Skeletal muscle satellite cell (primary cell): ENCODE measurements at regions not wholly inside any gene's neighbourhood (a gene's known extent, or its start where the extent isn't known, plus 50 kb on each side); places are given as distances from the start of the nearest gene placed in this dataset.

Source experiments
- H3K27me3 ChIP-seq: 2 replicates; pipeline ENCODE4 v1.7.0; 2013; ENCODE audit warnings: low read length; ENCODE audit not compliant: control insufficient read depth, insufficient read depth
- H3K36me3 ChIP-seq: 2 replicates; pipeline ENCODE4 v1.7.0; 2013; ENCODE audit warnings: mild to moderate bottlenecking, control low read depth, low read length; ENCODE audit not compliant: insufficient read depth
- H3K4me1 ChIP-seq: 2 replicates; pipeline ENCODE4 v1.7.0; 2013; ENCODE audit warnings: low read length; ENCODE audit not compliant: control insufficient read depth, insufficient read depth
- H3K4me2 ChIP-seq: 2 replicates; pipeline ENCODE4 v1.7.0; 2013; ENCODE audit warnings: mild to moderate bottlenecking, low read length
- H3K4me3 ChIP-seq: 2 replicates; pipeline ENCODE4 v1.7.0; 2013; ENCODE audit warnings: low read length
- H3K9ac ChIP-seq: 2 replicates; pipeline ENCODE4 v1.7.0; 2013; ENCODE audit warnings: mild to moderate bottlenecking, low read depth, low read length, moderate library complexity
- H3K9me3 ChIP-seq: replicated peaks from 2 replicates; pipeline ENCODE4 v1.7.0; 2013; ENCODE audit warnings: mild to moderate bottlenecking, control low read depth, low read length

- H3K27me3 ChIP-seq: peaks cover 3% of the 10 kb centered on the region
- H3K9me3 ChIP-seq: no peaks in the 10 kb centered on the region
- H3K9ac ChIP-seq: peak overlapping the region; percentile 40
- no peak overlapping the region for H3K4me2 ChIP-seq
- peak overlapping the region; percentile 3 for H3K4me3 ChIP-seq
- H3K36me3 ChIP-seq: no peaks in the 10 kb centered on the region
- H3K4me1 ChIP-seq: peaks cover 34% of the 10 kb centered on the region
These were observed 74.7 kb downstream of the SDC1 start for GRCh38 chr2:20150110-20150706.

- H3K27me3 ChIP-seq: no peaks in the 10 kb centered on the region
These were observed 75.3 kb downstream of the SDC1 start for GRCh38 chr2:20149703-20150030.

GRCh38 chr2:20148923-20149702 is 75.8 kb downstream of the SDC1 start:
- Histone ChIP-seq H3K36me3 (no peaks in the 10 kb centered on the region), H3K9ac (peak overlapping the region; percentile 76), H3K9me3 (no peaks in the 10 kb centered on the region), H3K27me3 (no peaks in the 10 kb centered on the region), H3K4me1 (peaks cover 34% of the 10 kb centered on the region), H3K4me3 (peak overlapping the region; percentile 25), H3K4me2 (peak overlapping the region; percentile 55)

More at GRCh38 chr2:20149703-20150030, 75.3 kb downstream of the SDC1 start:
- Histone ChIP-seq H3K9ac (peak overlapping the region; percentile 40), H3K4me1 (peaks cover 34% of the 10 kb centered on the region), H3K36me3 (no peaks in the 10 kb centered on the region), H3K4me3 (peak overlapping the region; percentile 3), H3K4me2 (peak overlapping the region; percentile 55), H3K9me3 (no peaks in the 10 kb centered on the region)

GRCh38 chr2:20148426-20148922 is 76.5 kb downstream of the SDC1 start:
- Histone ChIP-seq H3K9me3 (no peaks in the 10 kb centered on the region), H3K4me3 (peak overlapping the region; percentile 25), H3K4me1 (peaks cover 34% of the 10 kb centered on the region), H3K36me3 (no peaks in the 10 kb centered on the region), H3K9ac (peak overlapping the region; percentile 76), H3K4me2 (peak overlapping the region; percentile 55), H3K27me3 (no peaks in the 10 kb centered on the region)

GRCh38 chr2:20147351-20147750 is 77.6 kb downstream of the SDC1 start:
- no peaks in the 10 kb centered on the region for H3K36me3 ChIP-seq
- H3K4me3 ChIP-seq: no peak overlapping the region
- H3K9me3 ChIP-seq: no peaks in the 10 kb centered on the region
- no peak overlapping the region for H3K9ac ChIP-seq
- H3K27me3 ChIP-seq: no peaks in the 10 kb centered on the region
- no peak overlapping the region for H3K4me2 ChIP-seq
- peaks cover 34% of the 10 kb centered on the region for H3K4me1 ChIP-seq

- H3K9me3 ChIP-seq: no peaks in the 10 kb centered on the region
- H3K4me3 ChIP-seq: no peak overlapping the region
- no peaks in the 10 kb centered on the region for H3K27me3 ChIP-seq
- no peak overlapping the region for H3K9ac ChIP-seq
- H3K36me3 ChIP-seq: no peaks in the 10 kb centered on the region
- no peak overlapping the region for H3K4me2 ChIP-seq
- peaks cover 40% of the 10 kb centered on the region for H3K4me1 ChIP-seq
These were observed 78.5 kb downstream of the SDC1 start for GRCh38 chr2:20146401-20146800.

- no peaks in the 10 kb centered on the region for H3K27me3 ChIP-seq
- H3K4me3 ChIP-seq: no peak overlapping the region
- H3K4me2 ChIP-seq: no peak overlapping the region
- peaks cover 41% of the 10 kb centered on the region for H3K4me1 ChIP-seq
- H3K36me3 ChIP-seq: no peaks in the 10 kb centered on the region
- H3K9ac ChIP-seq: no peak overlapping the region
- H3K9me3 ChIP-seq: no peaks in the 10 kb centered on the region
These were observed 79.3 kb downstream of the SDC1 start for GRCh38 chr2:20145497-20146193.

- H3K9ac ChIP-seq: no peak overlapping the region
- no peaks in the 10 kb centered on the region for H3K9me3 ChIP-seq
- no peak overlapping the region for H3K4me3 ChIP-seq
- no peaks in the 10 kb centered on the region for H3K36me3 ChIP-seq
- no peaks in the 10 kb centered on the region for H3K27me3 ChIP-seq
- H3K4me2 ChIP-seq: no peak overlapping the region
- H3K4me1 ChIP-seq: peaks cover 36% of the 10 kb centered on the region
These were observed 80.1 kb downstream of the SDC1 start for GRCh38 chr2:20144861-20145260.

GRCh38 chr2:20144196-20144595 is 80.7 kb downstream of the SDC1 start:
- Histone ChIP-seq H3K4me3 (no peak overlapping the region), H3K27me3 (no peaks in the 10 kb centered on the region), H3K9ac (no peak overlapping the region), H3K36me3 (no peaks in the 10 kb centered on the region), H3K9me3 (no peaks in the 10 kb centered on the region), H3K4me1 (peaks cover 29% of the 10 kb centered on the region), H3K4me2 (no peak overlapping the region)

GRCh38 chr2:20143263-20143662 is 81.7 kb downstream of the SDC1 start:
- no peaks in the 10 kb centered on the region for H3K36me3 ChIP-seq
- H3K27me3 ChIP-seq: no peaks in the 10 kb centered on the region
- no peak overlapping the region for H3K4me3 ChIP-seq
- H3K4me2 ChIP-seq: no peak overlapping the region
- H3K9me3 ChIP-seq: no peaks in the 10 kb centered on the region
- peaks cover 24% of the 10 kb centered on the region for H3K4me1 ChIP-seq
- no peak overlapping the region for H3K9ac ChIP-seq

GRCh38 chr2:20141806-20142205 is 83.1 kb downstream of the SDC1 start:
- H3K36me3 ChIP-seq: no peaks in the 10 kb centered on the region
- peak overlapping the region; percentile 49 for H3K4me2 ChIP-seq
- no peak overlapping the region for H3K4me3 ChIP-seq
- H3K9me3 ChIP-seq: no peaks in the 10 kb centered on the region
- H3K9ac ChIP-seq: peak overlapping the region; percentile 51
- no peaks in the 10 kb centered on the region for H3K27me3 ChIP-seq
- H3K4me1 ChIP-seq: peaks cover 22% of the 10 kb centered on the region
